Spleen (tissue), 11 donors: ENCODE measurements at regions not wholly inside any gene's neighbourhood (a gene's known extent, or its start where the extent isn't known, plus 50 kb on each side); places are given as distances from the start of the nearest gene placed in this dataset.

Source experiments
- DNase-seq: peaks from one replicate; pipeline ENCODE4 v3.0.0-alpha.2; 2020
- H3K27ac ChIP-seq, 8 donors: fragments of 200-600 bp; sonication (generic) in 7 of 8; 1 replicate in 4 of 8; 2 replicates in 4 of 8; pipeline versions ENCODE4 v1.5.0 to v1.8.0; 2016 to 2021; ENCODE audit warnings: inconsistent platforms in 4 of 8, mild to moderate bottlenecking in 4 of 8, moderate library complexity in 1 of 8
- H3K27me3 ChIP-seq, 7 donors: fragments of 200-600 bp; sonication (generic) in 6 of 7; replicated peaks in 1 of 7; 1 replicate in 4 of 7; 2 replicates in 3 of 7; pipeline versions ENCODE4 v1.5.0 to v1.8.0; 2016 to 2021; ENCODE audit warnings: inconsistent platforms in 3 of 7, mild to moderate bottlenecking in 1 of 7
- H3K36me3 ChIP-seq, 6 donors: fragments of 200-600 bp; sonication (generic) in 5 of 6; 1 replicate in 4 of 6; 2 replicates in 2 of 6; pipeline versions ENCODE4 v1.5.0 to v1.8.0; 2016 to 2021; ENCODE audit warnings: inconsistent platforms in 2 of 6
- H3K4me1 ChIP-seq, 6 donors: fragments of 200-600 bp; sonication (generic) in 5 of 6; 1 replicate in 3 of 6; 2 replicates in 3 of 6; pipeline versions ENCODE4 v1.5.0 to v1.8.0; 2016 to 2021; ENCODE audit warnings: inconsistent platforms in 3 of 6
- H3K4me3 ChIP-seq, 8 donors: fragments of 200-600 bp; sonication (generic) in 7 of 8; 1 replicate in 4 of 8; 2 replicates in 4 of 8; pipeline versions ENCODE4 v1.5.0 to v1.8.0; 2016 to 2021; ENCODE audit warnings: inconsistent platforms in 4 of 8, mild to moderate bottlenecking in 4 of 8, moderate library complexity in 2 of 8
- H3K9me3 ChIP-seq, 8 donors: fragments of 200-600 bp; sonication (generic) in 7 of 8; 1 replicate in 4 of 8; 2 replicates in 4 of 8; pipeline versions ENCODE4 v1.5.0 to v1.8.0; 2016 to 2021; ENCODE audit warnings: inconsistent platforms in 4 of 8
- POLR2A ChIP-seq, 3 donors: fragments of 450-650 bp; IDR thresholded peaks; one replicate each; pipeline ENCODE4 v1.5.1; 2017; ENCODE audit warnings: antibody characterized with exemption in 3 of 3, mild to moderate bottlenecking in 1 of 3
- POLR2AphosphoS5 ChIP-seq, 3 donors: sonication (generic); formaldehyde crosslinking; IDR thresholded peaks; one replicate each; pipeline ENCODE4 v1.5.1; 2017; ENCODE audit warnings: antibody characterized with exemption in 3 of 3
- WGBS, 5 donors: extraction: QIAGEN DNeasy Blood & Tissue Kit in 3 of 5; methylation state at CpG; one replicate each; pipeline versions ENCODE4 v1.1.5 to v1.1.7; 2013 to 2018; 5-methylcytosine and 5-hydroxymethylcytosine counted together
- intact Hi-C: fragments of 100-400 bp; cut with DNase I; formaldehyde crosslinking; loops from one replicate; pipeline ENCODE4 v1.15.0; 2023; ENCODE audit warnings: low total_unique reads
- TF ChIP-seq, protein P1 (sequence below), 11 experiments: fragments of 200-600 bp in 7 of 11; fragments of 450-650 bp in 4 of 11; sonication (generic) in 4 of 11; IDR thresholded peaks in 8 of 11; conservative IDR thresholded peaks in 3 of 11; 1 replicate in 7 of 11; 2 replicates in 4 of 11; pipeline versions ENCODE4 v1.4.0 to v1.8.0; 2016 to 2021; ENCODE audit warnings: antibody characterized with exemption in 11 of 11, inconsistent platforms in 4 of 11, mild to moderate bottlenecking in 1 of 11
- donor health status: healthy with polysubstance abuse.
- donor health status: DM: no; HTN: no; CAD: no; lungs with moderate emphysema.
- donor health status: DM: no; HTN: no; CAD: no.
- donor health status: Bipolar disorder and iron deficiency.
- donor health status: healthy.
- donor health status: DM: no; HTN: no; CAD: no.
- donor health status: DM: yes; HTN: yes; CAD: no.

DNA sequence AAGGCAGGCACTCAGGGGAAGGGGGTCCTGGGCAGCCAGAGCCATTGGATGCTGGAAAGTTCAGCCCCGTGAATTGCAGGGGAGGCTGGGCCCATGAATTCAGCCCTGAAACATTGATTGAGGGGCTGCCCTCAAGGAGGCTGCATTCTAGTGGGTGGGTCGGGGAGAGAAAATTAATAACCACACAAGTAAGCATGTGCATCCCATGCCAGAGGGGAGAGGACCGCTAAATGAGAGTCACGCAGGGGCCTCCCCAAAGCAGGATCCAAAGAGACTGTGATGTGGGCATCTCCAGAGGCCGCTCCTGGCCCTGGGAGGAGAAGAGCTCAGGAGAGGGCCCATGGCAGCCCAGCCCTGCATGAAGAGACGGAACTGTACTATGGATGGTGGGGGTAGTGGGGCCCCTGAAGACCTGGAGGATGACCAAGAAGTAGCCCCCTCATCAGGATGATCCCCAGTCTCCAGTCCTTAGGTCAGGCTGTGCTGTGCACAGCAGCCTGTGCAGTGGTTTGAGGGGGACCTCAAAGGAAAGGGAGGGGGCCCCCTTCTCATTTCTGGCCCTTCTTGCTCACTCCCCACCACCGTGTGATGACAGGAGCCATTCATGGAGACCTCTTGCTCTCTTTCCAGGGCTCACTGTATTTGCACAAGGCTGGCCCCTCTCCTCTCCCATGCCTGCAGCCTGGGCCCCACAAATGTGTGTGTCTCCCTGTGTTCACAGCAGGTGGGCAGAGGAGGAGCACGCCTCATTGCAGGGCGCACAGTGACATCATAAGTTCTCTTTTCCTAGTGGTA lies 233.6 kb upstream of the IRX1 start:
- Histone ChIP-seq H3K36me3 (no peaks in the 10 kb centered on the region), H3K4me1 (no peaks in the 10 kb centered on the region), H3K27ac (no peak overlapping the region), H3K27me3 (no peaks in the 10 kb centered on the region), H3K4me3 (no peak overlapping the region), H3K9me3 (peaks cover 0 to 15% (median 0%) of the 10 kb centered on the region in 8 donors)
- no peak for DNase-seq
- TF ChIP-seq POLR2A (IDR thresholded peaks at IDR 0.05): no peak
- TF ChIP-seq, protein P1, sequence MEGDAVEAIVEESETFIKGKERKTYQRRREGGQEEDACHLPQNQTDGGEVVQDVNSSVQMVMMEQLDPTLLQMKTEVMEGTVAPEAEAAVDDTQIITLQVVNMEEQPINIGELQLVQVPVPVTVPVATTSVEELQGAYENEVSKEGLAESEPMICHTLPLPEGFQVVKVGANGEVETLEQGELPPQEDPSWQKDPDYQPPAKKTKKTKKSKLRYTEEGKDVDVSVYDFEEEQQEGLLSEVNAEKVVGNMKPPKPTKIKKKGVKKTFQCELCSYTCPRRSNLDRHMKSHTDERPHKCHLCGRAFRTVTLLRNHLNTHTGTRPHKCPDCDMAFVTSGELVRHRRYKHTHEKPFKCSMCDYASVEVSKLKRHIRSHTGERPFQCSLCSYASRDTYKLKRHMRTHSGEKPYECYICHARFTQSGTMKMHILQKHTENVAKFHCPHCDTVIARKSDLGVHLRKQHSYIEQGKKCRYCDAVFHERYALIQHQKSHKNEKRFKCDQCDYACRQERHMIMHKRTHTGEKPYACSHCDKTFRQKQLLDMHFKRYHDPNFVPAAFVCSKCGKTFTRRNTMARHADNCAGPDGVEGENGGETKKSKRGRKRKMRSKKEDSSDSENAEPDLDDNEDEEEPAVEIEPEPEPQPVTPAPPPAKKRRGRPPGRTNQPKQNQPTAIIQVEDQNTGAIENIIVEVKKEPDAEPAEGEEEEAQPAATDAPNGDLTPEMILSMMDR (IDR thresholded peaks at IDR 0.05 in 8 of 11, conservative IDR thresholded peaks at IDR 0.05 in 3 of 11): no peak
- no peak for TF ChIP-seq POLR2AphosphoS5 (IDR thresholded peaks at IDR 0.05)
- intact Hi-C loops: no loop called here
- WGBS, 5 donors: 78 to 94% (median 89%) methylated on average over 8 to 9 of the region's 9 CpGs

DNA sequence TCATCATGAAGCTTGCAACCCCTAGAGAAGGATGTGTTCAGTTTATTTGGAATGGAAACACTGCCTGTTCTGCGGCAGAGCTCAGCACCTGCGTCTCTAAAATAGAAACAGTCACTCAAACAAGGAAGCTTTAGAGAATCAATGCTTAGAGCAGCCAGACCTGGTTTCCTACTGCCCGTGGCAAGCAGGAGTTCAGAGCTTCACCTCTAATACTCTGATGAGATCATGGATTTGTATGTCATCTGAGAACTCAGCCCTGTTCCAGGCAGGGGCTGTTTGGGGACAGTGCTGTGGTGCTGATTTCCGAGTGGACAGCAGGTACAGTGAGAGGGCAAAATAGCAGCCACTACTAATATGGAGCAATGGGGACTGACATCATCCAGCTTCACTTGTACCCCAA lies 236.0 kb upstream of the IRX1 start:
- intact Hi-C loops: no loop called here
- DNase-seq: no peak
- H3K4me1 ChIP-seq: no peaks in the 10 kb centered on the region
- WGBS, 5 donors: 62 to 75% (median 69%) methylated on average over 4 of the region's 4 CpGs
- H3K4me3 ChIP-seq: no peak overlapping the region
- H3K27ac ChIP-seq: no peak overlapping the region
- H3K36me3 ChIP-seq: no peaks in the 10 kb centered on the region
- H3K27me3 ChIP-seq: no peaks in the 10 kb centered on the region
- TF ChIP-seq POLR2AphosphoS5 (IDR thresholded peaks at IDR 0.05) (no peak), POLR2A (IDR thresholded peaks at IDR 0.05) (no peak)
- TF ChIP-seq, protein P1 (IDR thresholded peaks at IDR 0.05 in 8 of 11, conservative IDR thresholded peaks at IDR 0.05 in 3 of 11): no peak
- peaks cover 0 to 15% (median 0%) of the 10 kb centered on the region in 8 donors for H3K9me3 ChIP-seq

DNA sequence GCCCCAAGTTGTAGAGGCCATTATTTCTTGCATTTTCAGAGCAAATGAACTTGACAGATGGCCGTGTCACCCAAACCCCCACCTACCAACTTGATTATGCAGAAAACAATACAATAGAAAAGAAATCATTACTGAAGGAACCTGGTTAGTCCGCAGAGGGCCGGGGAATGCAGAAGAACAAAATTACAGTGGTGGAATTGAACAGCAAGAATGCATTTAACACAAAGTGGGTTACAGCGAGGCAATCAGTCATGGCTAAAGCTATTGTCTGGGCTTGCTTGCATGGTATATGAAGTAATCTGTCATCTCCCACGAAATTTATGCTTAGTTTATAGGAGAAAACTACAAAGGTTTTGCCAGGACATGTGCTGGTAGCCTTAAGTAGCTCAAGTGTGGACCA lies 238.3 kb upstream of the IRX1 start:
- no peaks in the 10 kb centered on the region for H3K36me3 ChIP-seq
- DNase-seq: no peak
- H3K4me3 ChIP-seq: no peak overlapping the region
- no peaks in the 10 kb centered on the region for H3K27me3 ChIP-seq
- H3K9me3 ChIP-seq: peaks cover 0 to 18% (median 0%) of the 10 kb centered on the region in 8 donors
- H3K27ac ChIP-seq: no peak overlapping the region
- intact Hi-C loops: no loop called here
- no peak for TF ChIP-seq POLR2AphosphoS5 (IDR thresholded peaks at IDR 0.05)
- TF ChIP-seq, protein P1 (IDR thresholded peaks at IDR 0.05 in 8 of 11, conservative IDR thresholded peaks at IDR 0.05 in 3 of 11): no peak
- TF ChIP-seq POLR2A (IDR thresholded peaks at IDR 0.05): no peak
- no peaks in the 10 kb centered on the region for H3K4me1 ChIP-seq
- WGBS, 5 donors: 62 to 74% (median 67%) methylated on average over 5 of the region's 5 CpGs

DNA sequence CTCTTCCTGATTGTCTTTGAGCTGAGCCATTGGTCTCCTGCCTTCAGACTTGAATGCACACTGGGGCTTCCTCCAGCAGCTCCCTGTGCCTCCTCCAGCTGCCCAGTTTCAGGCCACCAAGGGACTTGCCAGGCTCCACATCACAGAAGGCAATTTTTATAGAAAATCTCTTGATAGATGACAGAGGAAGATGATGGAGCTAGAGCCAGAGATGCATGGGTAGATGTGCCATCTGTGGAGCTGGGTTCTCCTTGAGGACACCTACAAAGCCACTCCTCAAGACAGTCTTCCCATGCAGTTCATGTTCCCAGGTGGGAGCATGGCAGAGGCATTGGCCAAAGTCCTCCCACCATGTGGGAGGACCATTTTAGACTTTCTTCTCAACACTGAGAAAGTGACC lies 239.6 kb upstream of the IRX1 start:
- Histone ChIP-seq H3K27ac (no peak overlapping the region), H3K9me3 (peaks cover 0 to 12% (median 0%) of the 10 kb centered on the region in 8 donors), H3K36me3 (no peaks in the 10 kb centered on the region), H3K4me1 (no peaks in the 10 kb centered on the region), H3K4me3 (no peak overlapping the region), H3K27me3 (no peaks in the 10 kb centered on the region)
- TF ChIP-seq POLR2A (IDR thresholded peaks at IDR 0.05) (no peak), POLR2AphosphoS5 (IDR thresholded peaks at IDR 0.05) (no peak)
- TF ChIP-seq, protein P1 (IDR thresholded peaks at IDR 0.05 in 8 of 11, conservative IDR thresholded peaks at IDR 0.05 in 3 of 11): no peak
- no peak for DNase-seq
- intact Hi-C loops: no loop called here
